GM21528 (cell line): ENCODE measurements at regions not wholly inside any gene's neighbourhood (a gene's known extent, or its start where the extent isn't known, plus 50 kb on each side); places are given as distances from the start of the nearest gene placed in this dataset.
"Not testable (repeated sequence)": the region's sequence is repeated elsewhere in the genome, so short reads cannot be mapped to it uniquely, and the experiment has no call there.

Experiments used
- ATAC-seq: cut with Tn5 transposase; IDR thresholded peaks from one replicate; pipeline ENCODE4 v1.9.1; 2021; ENCODE audit warnings: mild to moderate bottlenecking, moderate library complexity; ENCODE audit not compliant: unreplicated experiment, low FRiP score

DNA sequence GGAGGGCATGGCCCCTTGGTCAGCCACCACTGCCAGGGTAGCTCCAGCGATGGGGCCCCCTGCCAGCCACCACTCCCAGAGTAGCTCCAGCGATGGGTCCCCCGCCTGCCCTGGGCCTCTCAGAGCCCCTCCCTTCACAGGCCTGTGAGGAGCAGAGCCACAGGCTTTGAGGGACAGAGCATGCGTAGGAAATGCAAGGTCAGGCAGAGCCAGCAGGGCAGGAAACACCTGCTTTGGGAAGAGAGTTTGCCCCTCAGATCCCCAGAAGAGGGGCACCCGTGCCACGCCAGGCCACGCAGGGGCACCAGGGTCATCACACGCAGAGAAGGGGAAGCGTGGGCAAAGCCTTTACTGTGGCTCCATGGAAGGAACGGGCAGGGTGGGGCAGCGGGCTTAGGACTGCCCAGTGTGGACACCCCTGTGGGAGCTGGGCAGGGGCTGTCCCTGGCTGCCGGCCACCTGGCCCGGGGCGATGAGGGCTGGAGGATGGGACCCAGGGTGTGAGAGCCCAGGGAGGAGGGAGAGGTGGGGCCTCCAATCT is 477.8 kb downstream of the BRD1 start:
- ATAC-seq = no peak

DNA sequence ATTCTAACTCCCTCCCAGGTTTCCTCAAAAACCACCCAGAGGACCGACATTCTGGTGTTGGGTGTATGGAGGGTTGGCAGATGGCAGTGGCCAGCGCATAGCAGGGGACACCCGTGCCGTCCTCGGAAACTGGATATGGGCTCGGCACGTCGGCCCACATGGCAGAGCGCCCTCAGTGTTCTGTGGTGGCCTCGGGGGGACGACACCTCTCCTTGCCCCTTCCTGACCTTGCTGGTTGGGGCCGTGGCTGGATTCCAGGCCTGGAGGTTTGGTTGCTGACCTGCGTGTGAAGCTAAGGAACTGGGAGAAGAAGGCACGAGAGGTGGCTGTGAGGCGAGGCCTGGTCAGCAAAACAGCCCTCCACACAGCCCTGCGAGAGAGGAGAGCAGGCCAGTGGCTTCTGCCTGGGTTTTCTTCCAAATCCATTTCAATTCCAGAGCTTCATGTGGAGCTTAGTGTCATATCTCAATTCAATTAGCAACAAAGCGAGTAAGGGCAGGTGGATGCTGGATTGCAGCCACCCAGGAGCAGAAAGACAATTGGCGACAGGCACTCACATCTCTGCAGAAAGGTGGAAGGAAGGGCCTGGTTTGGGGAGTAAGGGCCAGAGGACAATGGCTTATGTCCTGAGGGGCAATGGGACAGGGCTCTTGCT is 478.4 kb downstream of the BRD1 start:
- ATAC-seq = no peak

DNA sequence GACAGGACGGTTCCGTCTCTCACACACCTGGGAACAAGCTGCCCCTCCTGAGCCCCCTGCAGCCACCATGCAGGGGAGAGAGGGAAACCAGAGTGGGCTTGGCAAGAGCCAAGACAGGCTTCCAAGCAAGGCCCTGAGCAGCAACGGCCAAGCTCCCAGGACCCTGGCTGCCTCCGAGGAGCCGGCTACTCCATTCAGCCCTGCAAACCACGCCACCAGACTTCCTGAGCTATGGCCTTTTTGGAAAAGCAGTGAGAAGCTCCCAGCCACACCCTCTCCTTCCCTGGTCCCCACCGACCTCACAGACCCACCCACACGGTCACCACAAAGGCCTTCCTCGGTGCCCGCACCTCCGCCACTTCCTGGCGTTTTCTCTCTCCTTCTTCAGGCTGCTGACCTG is 479.0 kb downstream of the BRD1 start:
- ATAC-seq = no peak

DNA sequence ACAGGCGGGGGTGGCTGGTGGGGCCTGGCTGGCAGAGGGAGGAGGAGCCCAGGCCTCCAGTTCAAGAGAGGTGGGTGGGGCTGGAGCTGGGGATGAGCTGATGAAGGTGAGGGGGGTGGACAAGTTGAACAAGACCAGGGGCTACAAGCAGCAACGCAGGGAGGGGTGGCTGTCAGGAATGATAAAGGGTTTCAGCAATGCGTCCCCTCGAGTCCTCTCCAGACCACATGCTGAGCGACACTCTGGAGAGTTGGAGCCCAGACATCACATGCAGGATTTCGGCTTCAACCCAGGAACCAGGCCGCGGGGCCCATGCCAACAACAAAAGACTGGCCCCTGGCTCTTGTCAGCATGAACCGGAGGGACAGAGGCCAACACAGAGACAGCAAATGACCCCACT is 480.3 kb downstream of the BRD1 start:
- ATAC-seq = no peak

DNA sequence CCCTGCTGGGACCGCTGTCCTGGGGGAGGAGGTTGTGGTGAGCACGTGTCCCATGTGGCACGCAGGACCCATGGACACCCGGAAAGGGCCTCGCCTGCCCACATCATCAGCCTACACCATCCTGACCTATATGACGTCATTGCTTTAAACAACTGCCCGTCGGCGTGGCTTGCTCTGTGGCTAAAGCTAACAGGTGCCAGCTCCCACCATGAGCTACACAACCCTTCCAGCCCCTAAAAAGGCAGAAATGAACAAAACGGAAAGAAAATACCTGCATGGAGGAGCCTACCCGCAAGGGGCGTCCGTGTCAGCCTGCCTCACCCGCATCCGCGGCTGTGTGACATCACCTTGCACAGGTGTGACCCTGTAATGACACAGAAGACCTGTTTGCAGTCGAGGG is 481.8 kb downstream of the BRD1 start:
- ATAC-seq = no peak

DNA sequence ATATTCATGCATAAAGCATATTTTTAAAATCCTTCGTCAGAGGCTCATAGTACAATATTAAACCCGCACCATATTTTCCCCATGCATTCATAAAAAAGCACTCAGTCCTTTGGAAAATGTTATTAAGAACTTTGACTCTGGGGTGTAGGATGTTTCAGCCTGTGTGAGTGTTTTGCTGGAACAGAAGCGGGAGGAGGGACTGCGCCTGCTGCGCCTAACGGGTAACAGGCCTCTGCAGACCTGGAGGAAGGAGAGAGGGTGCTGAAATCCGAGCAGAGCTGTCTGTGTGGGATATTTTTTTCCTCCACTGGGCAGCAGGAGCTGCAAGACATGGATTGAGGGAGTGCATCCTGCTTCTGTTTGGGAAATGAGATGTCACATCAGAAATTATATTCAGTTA is 483.0 kb downstream of the BRD1 start:
- no peak for ATAC-seq

DNA sequence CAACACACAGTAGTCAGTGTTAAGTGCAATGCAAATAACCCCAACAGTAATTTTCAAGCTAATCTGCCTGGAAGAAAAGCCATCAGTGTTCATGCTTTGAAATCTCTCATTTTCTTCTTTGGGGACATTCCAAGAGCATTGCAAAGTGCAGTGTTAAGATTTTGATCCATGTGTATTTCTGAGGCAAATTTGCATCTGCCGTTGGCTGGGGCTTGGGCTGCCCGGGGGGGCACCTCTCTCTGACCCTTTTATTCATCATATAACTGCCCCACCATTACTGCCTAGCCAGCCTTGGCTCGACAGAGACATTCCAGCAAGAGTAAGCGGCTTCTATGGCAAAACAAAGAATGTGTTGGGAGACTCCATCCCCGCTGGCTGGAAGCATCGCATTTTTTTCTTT is 483.5 kb downstream of the BRD1 start:
- no peak for ATAC-seq

DNA sequence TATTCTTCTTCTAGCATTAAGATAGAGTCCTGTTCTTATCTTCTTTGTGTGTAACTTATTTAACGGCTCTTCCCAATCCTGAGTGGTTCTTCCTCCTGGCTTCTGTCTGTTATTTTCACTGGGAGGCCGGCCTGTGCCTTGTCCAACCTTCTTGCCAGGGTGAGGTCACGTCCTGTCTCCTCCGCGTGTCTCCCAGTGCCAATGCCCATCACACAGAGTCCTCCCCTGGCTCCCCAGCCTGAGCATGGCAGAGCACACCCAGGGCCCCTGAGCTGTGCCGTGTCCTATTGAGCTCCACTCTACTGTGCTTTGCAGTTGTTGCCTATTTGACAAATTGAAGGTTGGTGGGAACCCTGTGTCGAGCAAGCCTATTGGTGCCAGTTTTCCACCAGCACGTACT is 487.3 kb downstream of the BRD1 start:
- no peak for ATAC-seq

DNA sequence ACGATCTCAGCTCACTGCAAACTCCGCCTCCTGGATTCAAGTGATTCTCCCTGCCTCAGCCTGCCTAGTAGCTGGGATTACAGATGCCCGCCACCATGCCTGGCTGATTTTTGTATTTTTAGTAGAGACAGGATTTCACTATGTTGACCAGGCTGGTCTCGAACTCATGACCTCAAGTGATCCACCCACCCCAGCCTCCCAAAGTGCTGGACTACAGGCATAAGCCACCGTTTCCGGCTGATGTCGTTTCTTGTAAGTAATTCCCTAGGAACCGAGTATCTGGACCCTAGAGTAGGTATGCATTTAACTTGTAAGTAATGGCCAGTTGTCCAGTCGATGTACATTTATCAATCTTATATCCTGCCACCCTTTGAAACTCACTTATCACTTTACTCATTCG is 491.2 kb downstream of the BRD1 start:
- not testable (repeated sequence) for ATAC-seq

DNA sequence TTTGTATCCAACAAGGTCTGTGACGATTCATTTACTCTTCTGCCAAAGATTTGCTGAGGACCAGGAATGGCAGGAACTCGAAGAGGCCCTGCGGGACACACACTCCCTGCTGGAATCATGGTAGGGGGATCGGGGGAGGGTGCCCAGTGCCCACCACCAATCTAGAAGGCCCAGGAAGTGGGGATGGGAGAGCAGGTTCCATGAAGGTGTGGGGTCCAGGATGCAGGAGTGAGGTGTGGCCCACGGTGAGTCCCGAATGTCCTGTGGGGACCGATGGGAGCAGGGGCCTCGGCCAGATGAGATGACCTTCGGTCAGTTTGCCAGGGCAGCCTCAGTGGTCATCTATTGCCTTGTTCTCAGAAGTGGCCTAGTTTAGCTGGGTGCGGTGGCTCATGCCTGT is 492.7 kb downstream of the BRD1 start:
- no peak for ATAC-seq

DNA sequence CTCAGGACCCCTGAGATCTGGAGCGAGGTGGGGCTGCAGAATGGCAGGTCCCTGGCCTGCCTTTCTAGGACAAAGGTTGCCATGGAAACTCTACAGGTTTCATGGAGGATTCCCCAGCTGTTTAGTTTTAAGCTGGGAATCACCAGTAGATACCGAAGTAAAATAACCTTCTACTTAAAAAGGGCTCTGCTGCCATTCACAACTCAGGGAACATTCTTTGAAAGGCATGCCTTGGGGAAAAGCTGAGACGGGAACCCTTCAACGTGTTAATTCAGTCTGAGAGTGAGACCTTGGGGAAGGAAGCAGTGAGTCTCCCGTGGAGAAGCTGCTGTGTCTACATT is 493.3 kb downstream of the BRD1 start:
- no peak for ATAC-seq

DNA sequence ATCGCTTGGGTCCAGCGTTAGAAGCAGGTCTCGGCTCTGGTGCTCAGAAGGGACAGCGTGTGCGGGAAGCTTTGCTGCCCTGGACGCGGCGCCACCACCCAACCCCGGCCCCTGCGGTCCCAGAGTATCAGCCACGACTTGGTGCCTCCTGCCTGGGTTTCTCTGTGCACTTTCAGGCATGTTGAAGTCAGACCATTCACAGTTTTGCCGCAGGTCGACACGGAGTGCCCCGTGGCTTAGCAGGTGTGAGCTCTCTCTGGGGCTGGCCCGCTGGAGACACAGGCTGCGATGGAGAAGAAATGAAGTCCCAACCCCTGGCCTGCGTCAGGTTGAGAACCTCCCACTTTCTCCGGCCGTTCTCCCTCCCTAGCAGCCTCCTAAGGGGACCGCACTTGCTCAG is 494.5 kb downstream of the BRD1 start:
- ATAC-seq = no peak

DNA sequence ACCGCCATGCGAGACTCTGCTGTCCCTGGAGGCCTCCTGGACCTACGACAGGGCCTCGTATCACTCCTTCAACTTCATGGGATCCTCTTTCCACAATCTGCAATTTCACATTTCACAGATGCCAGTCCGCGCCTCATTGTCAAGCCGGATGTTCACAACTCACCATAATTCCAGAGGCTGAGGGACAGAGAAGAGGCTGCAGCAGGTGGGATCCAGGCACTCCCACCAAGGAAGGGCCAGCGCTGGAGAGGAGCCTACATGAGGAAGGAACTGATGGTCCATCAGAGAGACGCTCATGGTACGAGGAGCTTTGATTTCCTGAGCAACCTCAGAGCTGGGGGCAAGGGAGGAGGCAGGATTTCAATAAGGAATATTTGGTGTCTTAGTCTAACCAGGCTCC is 495.0 kb downstream of the BRD1 start:
- ATAC-seq = no peak

DNA sequence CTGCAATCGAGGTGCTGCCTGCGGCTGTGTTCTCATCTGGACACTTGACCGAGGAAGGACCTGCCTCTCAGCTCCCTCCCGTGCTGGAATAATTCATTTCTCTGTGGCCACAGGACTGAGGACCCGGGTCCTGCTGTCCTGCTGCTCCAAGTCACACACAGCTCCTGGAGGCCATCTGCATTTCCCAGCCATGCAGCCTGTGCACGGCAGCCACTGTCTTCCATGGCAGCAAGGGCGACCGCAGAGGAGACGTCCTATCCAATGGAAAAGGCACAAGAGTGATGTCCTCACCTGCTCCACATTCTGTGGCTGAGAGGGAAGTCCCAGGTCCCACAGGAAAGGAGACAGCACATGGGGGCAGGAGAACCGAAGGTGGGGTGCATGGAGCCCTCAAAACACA is 495.8 kb downstream of the BRD1 start:
- ATAC-seq = no peak

DNA sequence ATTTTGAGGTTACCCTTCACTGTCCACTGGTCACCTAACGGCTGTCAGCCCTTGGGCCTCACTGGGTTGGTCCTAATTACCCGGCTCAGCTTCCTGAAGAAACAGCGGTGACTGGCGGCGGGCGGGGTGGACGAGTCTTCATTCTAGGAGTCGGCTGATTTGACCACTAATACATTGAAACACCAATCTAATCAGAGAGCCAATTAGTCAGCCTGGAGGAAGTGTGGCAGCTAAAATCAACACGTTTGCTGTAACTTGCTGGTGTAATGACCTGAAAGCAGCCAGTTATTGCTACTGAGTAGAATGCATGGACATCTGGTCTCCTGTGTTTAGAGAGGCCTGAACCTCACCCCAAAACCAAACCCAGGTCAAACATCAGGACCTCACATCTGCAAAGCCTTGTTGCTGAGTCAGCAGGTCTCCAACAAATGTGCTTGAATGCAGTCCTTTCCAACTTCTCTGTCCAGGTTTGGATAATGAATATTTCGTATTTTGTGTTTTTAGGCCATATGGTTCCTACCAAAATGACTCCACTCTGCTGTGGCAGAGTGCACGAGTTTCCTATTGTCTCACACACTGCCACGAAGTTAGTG is 496.4 kb downstream of the BRD1 start:
- ATAC-seq = no peak

DNA sequence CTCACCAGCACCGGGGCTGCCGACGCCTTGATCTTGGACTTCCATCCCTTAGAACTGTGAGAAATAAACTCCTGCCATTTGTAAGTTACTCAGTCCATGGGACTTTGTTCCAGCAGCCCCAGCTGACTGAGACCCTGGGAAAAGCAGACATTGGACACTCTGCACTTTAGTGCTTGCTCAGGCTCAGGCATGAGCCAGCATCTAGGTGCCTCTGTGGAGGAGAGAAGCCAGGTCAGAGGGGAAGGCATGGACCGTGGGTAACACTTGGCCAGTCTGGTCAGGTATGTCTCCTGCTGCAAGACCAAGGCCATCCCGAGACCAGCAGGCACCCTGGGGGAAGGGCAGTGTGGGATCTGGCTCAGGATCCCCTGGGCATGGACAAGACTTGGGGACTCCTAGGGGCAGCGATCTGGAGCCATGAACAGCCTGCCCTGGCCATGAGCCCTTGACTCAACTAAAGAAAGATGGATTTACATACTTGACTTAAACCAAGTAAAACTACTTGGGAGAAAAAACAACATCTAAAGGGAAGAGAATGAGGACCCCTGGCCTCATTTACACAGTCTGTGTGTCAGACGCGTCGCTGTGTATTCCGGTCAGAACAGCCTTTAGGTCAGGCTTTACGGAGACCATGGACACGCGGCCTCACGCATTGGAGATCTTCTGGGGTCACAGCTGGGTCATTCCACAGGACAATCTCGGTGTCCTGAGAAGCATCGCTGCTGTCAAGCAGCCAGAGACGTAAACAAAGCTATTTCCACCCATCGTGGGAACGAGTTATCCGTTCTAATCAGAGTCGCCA is 497.1 kb downstream of the BRD1 start:
- ATAC-seq = no peak

DNA sequence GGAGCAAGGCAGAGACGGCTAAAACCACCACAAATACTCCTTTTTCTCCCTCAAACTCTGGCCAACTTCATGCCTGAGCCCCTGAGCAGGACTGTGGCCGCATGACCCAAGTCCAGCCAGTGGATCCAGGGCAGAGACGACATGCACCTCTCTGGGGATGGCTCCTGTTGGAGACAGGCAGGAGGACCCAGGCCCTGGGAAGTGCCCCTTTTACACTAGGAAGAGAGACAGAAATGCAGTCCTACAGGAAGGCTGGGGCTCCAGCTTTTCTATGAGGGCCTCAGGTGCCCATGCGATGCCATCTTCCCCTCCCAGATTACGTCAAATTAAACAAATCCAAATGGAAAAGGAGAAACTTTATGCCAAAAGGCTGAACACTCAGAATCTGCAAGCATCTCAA is 498.0 kb downstream of the BRD1 start:
- ATAC-seq = no peak

DNA sequence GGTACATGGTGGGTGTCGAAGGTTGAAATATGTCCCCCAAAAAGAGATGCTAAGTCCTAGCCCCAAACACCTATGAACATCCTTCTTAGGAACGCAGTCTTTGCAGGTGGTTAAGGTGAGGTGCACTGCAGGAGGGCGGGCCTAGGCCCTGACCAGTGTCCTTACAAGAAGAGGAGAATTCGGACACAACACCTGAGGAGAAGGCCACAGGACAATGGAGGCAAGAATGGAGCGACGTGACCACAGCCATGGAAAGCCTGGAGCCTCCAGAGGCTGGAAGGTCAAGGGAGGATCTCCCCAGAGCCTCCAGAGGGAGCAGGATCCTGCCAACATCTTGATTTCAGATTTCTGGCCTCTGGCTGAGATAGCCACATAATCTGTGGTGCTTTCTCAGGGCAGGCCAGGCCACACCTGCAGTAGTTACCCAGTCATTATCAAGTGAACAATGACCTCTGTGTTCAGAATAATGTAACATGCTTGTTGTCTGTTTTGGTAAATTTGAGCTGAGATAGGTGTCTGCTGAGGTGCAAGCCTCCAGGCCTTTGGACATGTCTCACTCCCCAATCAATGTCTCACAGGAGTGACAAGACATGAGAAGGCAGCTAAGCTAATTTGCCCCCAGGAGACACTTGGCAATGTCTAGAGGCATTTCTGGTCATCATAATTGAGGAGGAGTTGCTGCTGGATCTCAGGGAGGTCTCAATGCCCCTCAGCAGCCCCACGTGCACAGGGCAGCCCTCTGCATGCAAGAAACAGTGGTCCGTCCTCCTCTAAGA is 498.9 kb downstream of the BRD1 start:
- no peak for ATAC-seq

DNA sequence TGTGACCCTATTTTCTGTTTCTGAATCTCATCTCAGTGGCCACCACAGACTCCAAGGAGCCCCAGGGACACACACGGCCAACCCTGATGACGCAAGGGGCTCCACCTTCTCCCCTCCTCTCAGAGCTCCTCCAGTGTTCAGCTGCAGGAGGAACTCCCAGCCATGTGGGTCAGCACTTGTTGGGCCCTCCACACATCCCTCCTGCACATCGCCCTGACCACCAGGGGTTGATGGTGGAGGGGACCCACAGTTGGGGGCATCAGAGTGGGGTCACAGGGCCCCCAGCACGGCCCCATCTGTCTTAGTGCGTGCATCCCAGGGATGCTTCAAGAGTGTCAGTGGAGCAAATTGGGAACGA is 499.6 kb downstream of the BRD1 start:
- no peak for ATAC-seq

DNA sequence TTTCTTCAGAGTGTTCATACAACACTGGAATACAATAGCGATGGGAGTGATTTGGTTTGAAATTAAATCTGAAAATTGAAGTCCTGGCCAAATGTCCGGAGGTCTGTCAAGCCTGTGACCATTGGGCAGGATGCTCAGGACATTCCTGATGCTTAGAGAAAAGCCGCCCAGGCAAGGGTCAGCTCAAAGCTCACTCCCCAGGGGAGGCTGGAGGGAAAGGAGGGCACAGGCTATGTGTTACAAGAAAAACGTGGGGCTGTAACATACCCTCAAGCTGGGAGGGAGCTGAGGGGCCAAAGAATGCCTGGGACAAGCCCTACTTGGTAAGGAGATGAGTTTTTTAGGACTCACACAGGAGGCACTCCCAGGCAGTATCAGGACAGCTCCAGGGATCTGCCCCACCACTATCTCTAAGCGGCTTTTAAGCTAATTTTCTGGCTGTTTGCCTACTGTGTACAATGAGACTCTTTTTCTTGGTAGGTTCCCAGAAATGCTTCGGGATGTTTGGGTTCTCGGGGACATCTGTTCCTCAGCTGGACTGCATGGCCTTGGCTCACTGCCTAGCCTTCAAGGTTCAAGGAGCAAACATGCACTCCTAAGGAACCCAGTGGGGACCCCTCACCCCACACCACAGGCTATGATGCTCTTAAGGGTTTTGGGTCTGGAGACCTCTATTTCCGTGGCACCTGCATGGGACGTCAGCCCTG is 500.1 kb downstream of the BRD1 start:
- no peak for ATAC-seq

DNA sequence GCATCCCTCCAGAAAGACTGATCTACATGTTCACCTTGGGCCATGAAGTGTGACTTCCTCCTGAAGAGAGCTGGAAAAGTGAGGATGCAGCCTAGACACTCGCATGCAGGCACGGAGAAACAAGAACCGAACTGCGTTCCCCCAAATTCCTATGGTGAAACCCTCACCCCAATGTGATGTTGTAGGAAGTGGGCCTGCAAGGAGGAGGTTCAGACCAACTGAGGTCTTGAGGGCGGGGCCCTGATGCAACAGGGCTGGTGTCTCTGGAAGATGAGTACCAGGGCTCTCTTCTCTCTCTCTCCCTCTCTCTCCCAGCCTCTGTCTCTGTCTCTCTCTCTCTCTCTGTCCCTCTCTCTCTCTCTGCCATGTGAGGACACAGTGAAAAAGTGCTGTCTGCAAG is 501.1 kb downstream of the BRD1 start:
- no peak for ATAC-seq
